ENCODE measurements at regions not wholly inside any gene's neighbourhood (a gene's known extent, or its start where the extent isn't known, plus 50 kb on each side); places are given as distances from the start of the nearest gene placed in this dataset.

GRCh38 chr2:158015428-158016076, 86.1 kb upstream of the UPP2 start:
- H3K4me2 ChIP-seq = no peak overlapping the region
- H3K27me3 ChIP-seq (ENCODE audit: insufficient read depth, low read depth) = no peaks in the 10 kb centered on the region
- no peak overlapping the region for H3K4me3 ChIP-seq (IDR thresholded peaks at IDR 0.05; ENCODE audit: insufficient read depth, low read depth, low read length)
- no peaks in the 10 kb centered on the region for H3K79me2 ChIP-seq (ENCODE audit: insufficient read depth, low read depth)
- no peak overlapping the region for H3K9ac ChIP-seq
- no peak overlapping the region for H2AFZ ChIP-seq (ENCODE audit: low read depth)
- no peak overlapping the region for H3K27ac ChIP-seq
- peaks cover 30% of the 10 kb centered on the region for H3K4me1 ChIP-seq (ENCODE audit: low read depth, poor library complexity, severe bottlenecking)
- TF ChIP-seq CTCF (conservative IDR thresholded peaks at IDR 0.05; ENCODE audit: low read depth, low read length) = no peak
- H4K20me1 ChIP-seq (ENCODE audit: insufficient read depth) = no peaks in the 10 kb centered on the region
- H3K36me3 ChIP-seq (ENCODE audit: insufficient read depth) = no peaks in the 10 kb centered on the region

- peaks cover 27% of the 10 kb centered on the region for H3K4me1 ChIP-seq (ENCODE audit: low read depth, poor library complexity, severe bottlenecking)
- peak overlapping the region; percentile 26 for H3K27ac ChIP-seq
- H4K20me1 ChIP-seq (ENCODE audit: insufficient read depth) = no peaks in the 10 kb centered on the region
- H3K4me2 ChIP-seq = peak overlapping the region; percentile 11; the same call in 1 of the 2 replicates
- H3K36me3 ChIP-seq (ENCODE audit: insufficient read depth) = no peaks in the 10 kb centered on the region
- TF ChIP-seq CTCF (conservative IDR thresholded peaks at IDR 0.05; ENCODE audit: low read depth, low read length) = no peak
- H2AFZ ChIP-seq (ENCODE audit: low read depth) = peak overlapping the region; percentile 20; the same call in 1 of the 2 replicates
- no peak overlapping the region for H3K9ac ChIP-seq
- H3K79me2 ChIP-seq (ENCODE audit: insufficient read depth, low read depth) = no peaks in the 10 kb centered on the region
- no peak overlapping the region for H3K4me3 ChIP-seq (IDR thresholded peaks at IDR 0.05; ENCODE audit: insufficient read depth, low read depth, low read length)
- no peaks in the 10 kb centered on the region for H3K27me3 ChIP-seq (ENCODE audit: insufficient read depth, low read depth)
Measured at GRCh38 chr2:158013891-158014290, 87.8 kb upstream of the UPP2 start.

GRCh38 chr2:158011055-158011771, 90.5 kb upstream of the UPP2 start:
- TF ChIP-seq CTCF (conservative IDR thresholded peaks at IDR 0.05; ENCODE audit: low read depth, low read length) = no peak
- peaks cover 27% of the 10 kb centered on the region for H3K4me1 ChIP-seq (ENCODE audit: low read depth, poor library complexity, severe bottlenecking)

GRCh38 chr2:158009399-158009798, 92.3 kb upstream of the UPP2 start:
- Histone ChIP-seq H2AFZ (ENCODE audit: low read depth) (0 out of 2 replicates have a peak overlapping the region, but pooled peaks have one; percentile 2), H4K20me1 (ENCODE audit: insufficient read depth) (no peaks in the 10 kb centered on the region), H3K4me2 (no peak overlapping the region), H3K4me3 (IDR thresholded peaks at IDR 0.05; ENCODE audit: insufficient read depth, low read depth, low read length) (no peak overlapping the region), H3K27me3 (ENCODE audit: insufficient read depth, low read depth) (no peaks in the 10 kb centered on the region), H3K36me3 (ENCODE audit: insufficient read depth) (no peaks in the 10 kb centered on the region), H3K9ac (no peak overlapping the region), H3K4me1 (ENCODE audit: low read depth, poor library complexity, severe bottlenecking) (peaks cover 18% of the 10 kb centered on the region), H3K27ac (no peak overlapping the region), H3K79me2 (ENCODE audit: insufficient read depth, low read depth) (no peaks in the 10 kb centered on the region)
- TF ChIP-seq CTCF (conservative IDR thresholded peaks at IDR 0.05; ENCODE audit: low read depth, low read length) = no peak

More at GRCh38 chr2:158011055-158011771, 90.5 kb upstream of the UPP2 start:
- no peak overlapping the region for H3K4me2 ChIP-seq
- no peak overlapping the region for H3K27ac ChIP-seq
- H3K9ac ChIP-seq = no peak overlapping the region
- H2AFZ ChIP-seq (ENCODE audit: low read depth) = no peak overlapping the region
- H3K27me3 ChIP-seq (ENCODE audit: insufficient read depth, low read depth) = no peaks in the 10 kb centered on the region
- no peak overlapping the region for H3K4me3 ChIP-seq (IDR thresholded peaks at IDR 0.05; ENCODE audit: insufficient read depth, low read depth, low read length)
- H3K79me2 ChIP-seq (ENCODE audit: insufficient read depth, low read depth) = no peaks in the 10 kb centered on the region
- no peaks in the 10 kb centered on the region for H4K20me1 ChIP-seq (ENCODE audit: insufficient read depth)
- H3K36me3 ChIP-seq (ENCODE audit: insufficient read depth) = no peaks in the 10 kb centered on the region
